GM12878 (cell line): ENCODE measurements at regions not wholly inside any gene's neighbourhood (a gene's known extent, or its start where the extent isn't known, plus 50 kb on each side); places are given as distances from the start of the nearest gene placed in this dataset.

ENCODE experiments used
- ATAC-seq: fragments of 200-7000 bp; cut with Tn5 transposase; 3 replicates; pipeline ENCODE4 v1.9.1; 2020; ENCODE audit warnings: mild to moderate bottlenecking, moderate library complexity
- BruUV-seq: library from RNA; stranded (reverse); fragments of 400-500 nt; replicated peaks from 2 replicates; lab custom pipeline; 2021; lab: Mats Ljungman, UMichigan
- CTCF ChIA-PET: fragments of 300-600 bp; sonication (Branson Sonifier 250); formaldehyde crosslinking; extraction: SDS; loops from one replicate; lab custom pipeline; 2021; ENCODE audit warnings: inconsistent platforms; lab: Yijun Ruan, JAX
- POLR2A ChIA-PET: fragments of 350-600 bp; formaldehyde crosslinking; extraction: SDS; loops from one replicate; lab custom pipeline; 2021; ENCODE audit warnings: inconsistent platforms; lab: Charles Lee
- RAD21 ChIA-PET: fragments of 300-600 bp; sonication (Branson Sonifier 250); formaldehyde crosslinking; loops from one replicate; lab custom pipeline; 2023; ENCODE audit warnings: antibody characterized with exemption; ENCODE audit not compliant: unreplicated experiment; lab: Charles Lee
- SMC1A ChIA-PET: fragments of 300-600 bp; sonication (Branson Sonifier 250); formaldehyde crosslinking; loops from one replicate; lab custom pipeline; 2023; ENCODE audit not compliant: unreplicated experiment, uncharacterized antibody; lab: Charles Lee
- DNase-seq: peaks from one replicate; pipeline ENCODE4 v3.0.0-alpha.2; 2011; ENCODE audit warnings: low read depth, low spot score
- FAIRE-seq: peaks from 3 replicates; lab custom pipeline; 2011; peaks lifted over from hg19 to GRCh38; lab: Jason Lieb, UNC
- H2AFZ ChIP-seq: 2 replicates; pipeline ENCODE4 v1.6.0; 2011; ENCODE audit warnings: low read depth, low read length, control low read depth; ENCODE audit not compliant: control insufficient read depth
- H3K27ac ChIP-seq: 2 replicates; pipeline ENCODE4 v1.5.1; 2011; ENCODE audit warnings: control low read depth; ENCODE audit not compliant: control insufficient read depth, insufficient read depth
- H3K27me3 ChIP-seq, 2 experiments: replicated peaks in 1 of 2; 2 replicates each; pipeline versions ENCODE4 v1.6.0 to v1.6.1; 2011; ENCODE audit warnings: low read length in 1 of 2; ENCODE audit not compliant: control insufficient read depth in 2 of 2, insufficient read depth in 2 of 2
- H3K36me3 ChIP-seq, 2 experiments: 2 replicates each; pipeline ENCODE4 v1.5.1; 2011; ENCODE audit warnings: low read length in 1 of 2; ENCODE audit not compliant: control insufficient read depth in 2 of 2, insufficient read depth in 2 of 2
- H3K4me1 ChIP-seq: 2 replicates; pipeline ENCODE4 v1.6.1; 2011; ENCODE audit warnings: mild to moderate bottlenecking, low read length, moderate library complexity, mixed read lengths; ENCODE audit not compliant: control insufficient read depth, insufficient read depth
- H3K4me2 ChIP-seq: 2 replicates; pipeline ENCODE4 v1.6.0; 2011; ENCODE audit warnings: control low read depth; ENCODE audit not compliant: control insufficient read depth, insufficient read depth
- H3K4me3 ChIP-seq: fragments of 200-600 bp; sonication (generic); 2 replicates; pipeline ENCODE4 v1.5.1; 2016
- H3K79me2 ChIP-seq: 2 replicates; pipeline ENCODE4 v1.6.0; 2011; ENCODE audit warnings: low read length; ENCODE audit not compliant: control insufficient read depth, insufficient read depth
- H3K9ac ChIP-seq: 2 replicates; pipeline ENCODE4 v1.8.0; 2011; ENCODE audit warnings: low read length, control low read depth, mixed read lengths; ENCODE audit not compliant: control insufficient read depth, insufficient read depth
- H3K9me3 ChIP-seq: replicated peaks from 3 replicates; pipeline ENCODE4 v1.5.1; 2011; ENCODE audit warnings: mild to moderate bottlenecking, low read length; ENCODE audit not compliant: control insufficient read depth, insufficient read depth
- H4K20me1 ChIP-seq: 2 replicates; pipeline ENCODE4 v1.6.0; 2011; ENCODE audit not compliant: control insufficient read depth, insufficient read depth
- CREB1 ChIP-seq: IDR thresholded peaks from 2 replicates; pipeline ENCODE4 v1.6.1; 2012; ENCODE audit warnings: low read depth, mild to moderate bottlenecking, inconsistent platforms
- DPF2 ChIP-seq: fragments of 450-650 bp; IDR thresholded peaks from 2 replicates; pipeline ENCODE4 v1.6.1; 2017; ENCODE audit warnings: mild to moderate bottlenecking
- HCFC1 ChIP-seq: fragments of 150-350 bp; IDR thresholded peaks from 2 replicates; pipeline ENCODE4 v1.6.1; 2014; ENCODE audit warnings: low read length
- IKZF1 ChIP-seq: fragments of 450-650 bp; conservative IDR thresholded peaks from 2 replicates; pipeline ENCODE4 v1.6.1; 2017; ENCODE audit warnings: antibody characterized with exemption, mild to moderate bottlenecking
- PML ChIP-seq: IDR thresholded peaks from 2 replicates; pipeline ENCODE4 v1.6.1; 2012; ENCODE audit warnings: low read length, inconsistent platforms
- SMAD1 ChIP-seq: fragments of 450-650 bp; IDR thresholded peaks from 2 replicates; pipeline ENCODE4 v1.6.1; 2018; ENCODE audit warnings: mild to moderate bottlenecking, low read depth; ENCODE audit not compliant: partially characterized antibody
- SMC3 ChIP-seq: IDR thresholded peaks from 2 replicates; pipeline ENCODE4 v1.6.1; 2011; ENCODE audit warnings: low read length, improper control_type of control experiment, borderline replicate concordance
- SREBF1 ChIP-seq: IDR thresholded peaks from 2 replicates; pipeline ENCODE4 v1.6.1; 2012; ENCODE audit warnings: mild to moderate bottlenecking, low read length
- SRF ChIP-seq, 2 experiments: IDR thresholded peaks; 2 replicates each; pipeline ENCODE4 v1.6.1; 2011; ENCODE audit warnings: low read depth in 2 of 2, low read length in 2 of 2, mild to moderate bottlenecking in 1 of 2, moderate library complexity in 1 of 2
- TBL1XR1 ChIP-seq: IDR thresholded peaks from 2 replicates; pipeline ENCODE4 v1.6.1; 2012; ENCODE audit warnings: low read depth, low read length, improper control_type of control experiment
- WRNIP1 ChIP-seq: IDR thresholded peaks from 2 replicates; pipeline ENCODE4 v1.6.1; 2011; ENCODE audit warnings: low read depth, low read length, improper control_type of control experiment, borderline replicate concordance
- ZNF207 ChIP-seq: fragments of 450-650 bp; IDR thresholded peaks from 2 replicates; pipeline ENCODE4 v1.6.1; 2014; ENCODE audit warnings: antibody characterized with exemption, mild to moderate bottlenecking, borderline replicate concordance
- WGBS: methylation state at CpG from one replicate; pipeline ENCODE4 v1.1.6; 2016; ENCODE audit warnings: low lambda C conversion rate; ENCODE audit not compliant: insufficient replicate concordance, insufficient coverage; ENCODE audit errors: missing lambda C conversion rate; 5-methylcytosine and 5-hydroxymethylcytosine counted together
- in situ Hi-C: fragments of 300-500 bp; cut with MboI; formaldehyde crosslinking; loops from 9 replicates; pipeline ENCODE4 v1.14.3; 2018; ENCODE audit warnings: mixed read lengths
- intact Hi-C: fragments of 100-400 bp; cut with micrococcal nuclease; formaldehyde crosslinking; loops from one replicate; pipeline ENCODE4 v1.14.2; 2022; ENCODE audit not compliant: unreplicated experiment
- TF ChIP-seq, protein P1 (sequence below): IDR thresholded peaks from 2 replicates; pipeline ENCODE4 v1.6.1; 2012; ENCODE audit warnings: low read depth, low read length, improper control_type of control experiment
- TF ChIP-seq, protein P2 (sequence below): IDR thresholded peaks from 2 replicates; pipeline ENCODE4 v1.6.1; 2012; ENCODE audit warnings: low read depth, low read length, improper control_type of control experiment
- TF ChIP-seq, protein P3 (sequence below): fragments of 450-650 bp; IDR thresholded peaks from 2 replicates; pipeline ENCODE4 v1.6.1; 2016; ENCODE audit warnings: mild to moderate bottlenecking, moderate library complexity, borderline replicate concordance
- TF ChIP-seq, protein P4 (sequence below): fragments of 450-650 bp; IDR thresholded peaks from 2 replicates; pipeline ENCODE4 v1.6.1; 2017; ENCODE audit warnings: low read depth, mild to moderate bottlenecking, moderate library complexity

DNA sequence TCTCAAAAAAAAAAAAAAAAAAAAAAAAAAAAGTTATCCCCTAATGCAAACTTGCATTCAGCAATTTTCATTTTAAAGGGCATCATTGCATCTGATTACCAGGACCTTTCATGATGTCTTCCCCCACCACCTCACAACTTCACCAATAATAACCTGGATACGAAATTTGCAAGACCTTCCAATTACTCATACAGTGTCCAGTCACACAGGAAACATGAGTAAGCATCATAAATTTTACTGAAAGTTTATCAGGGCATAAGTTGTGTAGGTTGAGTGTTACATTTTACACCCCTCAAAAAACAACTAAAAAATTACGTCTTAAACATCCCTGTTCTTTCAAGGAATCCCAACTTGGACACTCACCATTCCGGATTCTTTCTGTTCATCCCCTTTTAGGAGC lies 79.1 kb upstream of the ANKEF1 start:
- H3K36me3 ChIP-seq = no peaks in the 10 kb centered on the region
- ChIA-PET CTCF (interaction anchor here (1.2 to 1.4 kb wide), 2 partner anchors 339 to 342 kb away, joined by 3 read pairs; no protein-coding TSS in a partner anchor), RAD21 (no interaction called here), POLR2A (interaction anchor here (0.6 kb wide), 1 partner anchor 498 kb away, joined by 3 read pairs; no protein-coding TSS in a partner anchor), SMC1A (no interaction called here)
- no peak overlapping the region for H3K4me2 ChIP-seq
- H3K79me2 ChIP-seq = no peaks in the 10 kb centered on the region
- no TSS peak for BruUV-seq
- H4K20me1 ChIP-seq = no peaks in the 10 kb centered on the region
- no peak for ATAC-seq
- DNase-seq = no peak
- no peaks in the 10 kb centered on the region; a peak in 1 of 4 replicates for H3K27me3 ChIP-seq
- H3K4me1 ChIP-seq = no peaks in the 10 kb centered on the region
- WGBS = 12% methylated on average over 3 of the region's 3 CpGs
- no peaks in the 10 kb centered on the region for H3K9me3 ChIP-seq
- TF ChIP-seq SMAD1 = no peak
- no peak for TF ChIP-seq SRF (IDR thresholded peaks at IDR 0.05; ENCODE audit: low read depth in 2 of 2, low read length in 2 of 2)
- no peak for TF ChIP-seq SREBF1
- TF ChIP-seq, protein P1, sequence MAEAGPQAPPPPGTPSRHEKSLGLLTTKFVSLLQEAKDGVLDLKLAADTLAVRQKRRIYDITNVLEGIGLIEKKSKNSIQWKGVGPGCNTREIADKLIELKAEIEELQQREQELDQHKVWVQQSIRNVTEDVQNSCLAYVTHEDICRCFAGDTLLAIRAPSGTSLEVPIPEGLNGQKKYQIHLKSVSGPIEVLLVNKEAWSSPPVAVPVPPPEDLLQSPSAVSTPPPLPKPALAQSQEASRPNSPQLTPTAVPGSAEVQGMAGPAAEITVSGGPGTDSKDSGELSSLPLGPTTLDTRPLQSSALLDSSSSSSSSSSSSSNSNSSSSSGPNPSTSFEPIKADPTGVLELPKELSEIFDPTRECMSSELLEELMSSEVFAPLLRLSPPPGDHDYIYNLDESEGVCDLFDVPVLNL = no peak
- TF ChIP-seq TBL1XR1 = no peak
- no peak for TF ChIP-seq WRNIP1
- TF ChIP-seq IKZF1 = no peak
- TF ChIP-seq, protein P2, sequence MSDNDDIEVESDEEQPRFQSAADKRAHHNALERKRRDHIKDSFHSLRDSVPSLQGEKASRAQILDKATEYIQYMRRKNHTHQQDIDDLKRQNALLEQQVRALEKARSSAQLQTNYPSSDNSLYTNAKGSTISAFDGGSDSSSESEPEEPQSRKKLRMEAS = no peak
- TF ChIP-seq, protein P3, sequence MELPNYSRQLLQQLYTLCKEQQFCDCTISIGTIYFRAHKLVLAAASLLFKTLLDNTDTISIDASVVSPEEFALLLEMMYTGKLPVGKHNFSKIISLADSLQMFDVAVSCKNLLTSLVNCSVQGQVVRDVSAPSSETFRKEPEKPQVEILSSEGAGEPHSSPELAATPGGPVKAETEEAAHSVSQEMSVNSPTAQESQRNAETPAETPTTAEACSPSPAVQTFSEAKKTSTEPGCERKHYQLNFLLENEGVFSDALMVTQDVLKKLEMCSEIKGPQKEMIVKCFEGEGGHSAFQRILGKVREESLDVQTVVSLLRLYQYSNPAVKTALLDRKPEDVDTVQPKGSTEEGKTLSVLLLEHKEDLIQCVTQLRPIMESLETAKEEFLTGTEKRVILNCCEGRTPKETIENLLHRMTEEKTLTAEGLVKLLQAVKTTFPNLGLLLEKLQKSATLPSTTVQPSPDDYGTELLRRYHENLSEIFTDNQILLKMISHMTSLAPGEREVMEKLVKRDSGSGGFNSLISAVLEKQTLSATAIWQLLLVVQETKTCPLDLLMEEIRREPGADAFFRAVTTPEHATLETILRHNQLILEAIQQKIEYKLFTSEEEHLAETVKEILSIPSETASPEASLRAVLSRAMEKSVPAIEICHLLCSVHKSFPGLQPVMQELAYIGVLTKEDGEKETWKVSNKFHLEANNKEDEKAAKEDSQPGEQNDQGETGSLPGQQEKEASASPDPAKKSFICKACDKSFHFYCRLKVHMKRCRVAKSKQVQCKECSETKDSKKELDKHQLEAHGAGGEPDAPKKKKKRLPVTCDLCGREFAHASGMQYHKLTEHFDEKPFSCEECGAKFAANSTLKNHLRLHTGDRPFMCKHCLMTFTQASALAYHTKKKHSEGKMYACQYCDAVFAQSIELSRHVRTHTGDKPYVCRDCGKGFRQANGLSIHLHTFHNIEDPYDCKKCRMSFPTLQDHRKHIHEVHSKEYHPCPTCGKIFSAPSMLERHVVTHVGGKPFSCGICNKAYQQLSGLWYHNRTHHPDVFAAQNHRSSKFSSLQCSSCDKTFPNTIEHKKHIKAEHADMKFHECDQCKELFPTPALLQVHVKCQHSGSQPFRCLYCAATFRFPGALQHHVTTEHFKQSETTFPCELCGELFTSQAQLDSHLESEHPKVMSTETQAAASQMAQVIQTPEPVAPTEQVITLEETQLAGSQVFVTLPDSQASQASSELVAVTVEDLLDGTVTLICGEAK = no peak
- no peak for TF ChIP-seq CREB1
- no peak for TF ChIP-seq SMC3
- TF ChIP-seq ZNF207 = no peak
- no peak for TF ChIP-seq PML
- TF ChIP-seq HCFC1 = no peak
- TF ChIP-seq, protein P4, sequence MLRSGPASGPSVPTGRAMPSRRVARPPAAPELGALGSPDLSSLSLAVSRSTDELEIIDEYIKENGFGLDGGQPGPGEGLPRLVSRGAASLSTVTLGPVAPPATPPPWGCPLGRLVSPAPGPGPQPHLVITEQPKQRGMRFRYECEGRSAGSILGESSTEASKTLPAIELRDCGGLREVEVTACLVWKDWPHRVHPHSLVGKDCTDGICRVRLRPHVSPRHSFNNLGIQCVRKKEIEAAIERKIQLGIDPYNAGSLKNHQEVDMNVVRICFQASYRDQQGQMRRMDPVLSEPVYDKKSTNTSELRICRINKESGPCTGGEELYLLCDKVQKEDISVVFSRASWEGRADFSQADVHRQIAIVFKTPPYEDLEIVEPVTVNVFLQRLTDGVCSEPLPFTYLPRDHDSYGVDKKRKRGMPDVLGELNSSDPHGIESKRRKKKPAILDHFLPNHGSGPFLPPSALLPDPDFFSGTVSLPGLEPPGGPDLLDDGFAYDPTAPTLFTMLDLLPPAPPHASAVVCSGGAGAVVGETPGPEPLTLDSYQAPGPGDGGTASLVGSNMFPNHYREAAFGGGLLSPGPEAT = no peak
- TF ChIP-seq DPF2 = no peak
- H3K4me3 ChIP-seq = no peak overlapping the region
- no peak for FAIRE-seq
- H2AFZ ChIP-seq = no peak overlapping the region
- H3K9ac ChIP-seq = no peak overlapping the region
- in situ Hi-C loops (no loop called here), intact Hi-C loops (no loop called here)
- H3K27ac ChIP-seq = no peak overlapping the region
